ENCODE measurements at regions not wholly inside any gene's neighbourhood (a gene's known extent, or its start where the extent isn't known, plus 50 kb on each side); places are given as distances from the start of the nearest gene placed in this dataset.

DNA sequence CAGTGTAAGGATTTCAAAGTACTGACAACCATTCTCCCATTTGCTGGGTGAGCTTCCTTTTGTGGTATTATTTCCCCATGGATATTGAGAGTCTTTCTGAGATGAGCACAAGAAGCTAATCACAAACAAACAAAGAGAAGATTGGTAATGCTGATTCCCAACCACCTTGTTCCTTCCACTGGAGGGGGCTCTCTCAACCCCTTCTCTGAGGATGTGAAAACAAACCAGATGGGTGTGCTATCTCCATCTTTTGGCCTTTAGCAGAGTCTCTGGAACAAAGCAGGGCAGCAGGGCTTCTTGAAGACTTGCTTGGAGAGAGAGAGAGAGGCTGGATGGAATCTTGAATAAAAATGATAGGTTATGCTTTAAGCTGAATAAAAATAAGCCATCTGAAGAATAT is 576.7 kb upstream of the ZNF462 start:
- no peak for DNase-seq

DNA sequence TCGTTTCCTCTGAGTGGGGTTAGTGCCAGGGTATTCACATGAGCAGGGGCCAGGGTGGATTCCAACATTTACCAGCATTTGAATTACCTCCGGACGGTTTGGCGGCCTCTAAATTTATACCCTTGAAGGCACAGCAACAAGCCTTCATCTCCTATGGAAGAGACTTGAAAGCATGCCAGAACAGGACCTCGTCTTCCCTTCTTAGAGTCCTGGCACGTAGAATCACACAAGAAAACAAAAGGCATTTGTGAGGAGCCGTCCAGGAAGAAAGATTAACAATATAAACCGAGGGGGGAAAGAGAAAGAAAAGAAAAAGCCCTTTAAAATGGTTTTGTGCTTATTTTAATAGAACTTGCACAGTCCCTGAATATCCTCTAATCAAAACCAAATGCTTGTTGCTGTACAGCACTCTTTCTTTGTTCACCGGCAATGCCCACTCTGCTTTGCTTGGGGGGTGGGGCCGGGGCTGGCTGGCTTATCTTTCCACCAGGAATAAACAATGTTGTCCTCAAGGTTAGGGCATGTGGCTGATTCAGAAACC is 575.8 kb upstream of the ZNF462 start:
- DNase-seq, result no peak

DNA sequence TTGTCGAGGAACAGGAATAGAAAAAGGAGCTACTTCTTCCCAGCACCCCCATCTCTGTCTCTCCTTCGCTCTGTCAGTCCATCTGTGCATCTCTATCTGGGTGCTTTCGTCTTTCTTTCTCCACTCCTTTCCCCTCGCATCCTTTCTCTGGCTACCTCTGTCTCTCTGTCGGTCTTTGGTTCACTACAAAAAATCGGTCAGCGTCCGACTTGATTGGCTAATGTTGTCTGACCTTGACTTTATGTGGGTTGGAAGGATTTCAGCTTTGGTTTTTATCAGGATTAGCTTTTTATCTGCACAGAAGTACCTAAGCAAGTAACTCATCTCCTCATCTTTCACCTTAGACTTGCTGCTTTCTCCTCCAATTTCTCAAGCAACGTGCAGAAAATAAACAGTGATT is 575.2 kb upstream of the ZNF462 start:
- no peak for DNase-seq

GRCh38 chr9:106288689-106289088 is 574.3 kb upstream of the ZNF462 start:
- no peak for DNase-seq

- DNase-seq, result no peak
Observed at GRCh38 chr9:106291786-106292185, 571.2 kb upstream of the ZNF462 start.

DNA sequence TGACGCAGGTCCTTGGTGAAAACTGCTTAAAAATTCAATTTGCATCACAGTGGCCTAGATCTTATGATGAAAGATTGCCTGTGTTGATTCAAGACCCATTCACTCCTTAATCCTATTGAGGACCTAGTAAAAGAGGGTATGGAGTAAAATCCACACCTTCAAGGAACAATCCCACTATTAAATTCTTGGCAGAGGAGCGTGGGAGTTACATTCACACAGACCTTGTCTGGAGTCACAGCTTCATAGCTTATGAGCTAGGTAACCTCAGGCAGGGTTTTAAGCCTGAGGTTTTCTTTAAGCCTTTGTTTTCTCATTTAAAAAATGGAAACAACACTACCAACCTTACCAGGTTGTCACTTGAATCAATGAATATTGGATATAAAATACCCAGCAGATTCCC is 566.5 kb upstream of the ZNF462 start:
- no peak for DNase-seq

GRCh38 chr9:106298997-106299396 is 564.0 kb upstream of the ZNF462 start:
- no peak for DNase-seq

DNA sequence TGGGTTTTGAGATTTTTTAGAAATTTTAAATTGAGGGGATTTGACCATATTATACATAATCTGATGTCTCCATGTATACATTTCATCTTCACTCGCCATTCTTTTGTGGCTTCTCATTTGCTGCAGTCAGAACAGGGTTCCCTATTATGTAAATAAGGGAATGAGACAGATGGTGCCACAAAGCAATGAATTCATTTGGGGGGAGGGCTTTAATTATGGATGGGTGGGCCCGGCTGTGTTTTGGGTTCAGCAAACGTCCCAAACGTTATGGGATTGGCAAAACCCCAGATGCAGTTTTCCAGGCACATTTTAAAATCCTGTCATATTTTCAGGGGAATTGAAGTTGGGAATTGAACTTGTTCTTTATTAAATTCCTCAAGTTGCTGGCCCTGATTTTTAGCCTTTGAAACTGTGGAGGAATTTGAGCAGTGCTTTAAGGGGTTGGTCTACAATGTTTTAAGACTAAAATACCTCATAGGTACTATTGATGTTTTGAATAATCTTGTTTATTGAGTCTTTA is 558.5 kb upstream of the ZNF462 start:
- DNase-seq, result no peak

GRCh38 chr9:106305428-106306133 is 557.4 kb upstream of the ZNF462 start:
- no peak for DNase-seq

- DNase-seq, result no peak
Observed at GRCh38 chr9:106307670-106308069, 555.3 kb upstream of the ZNF462 start.

- no peak for DNase-seq
Observed at GRCh38 chr9:106309925-106310324, 553.0 kb upstream of the ZNF462 start.

- DNase-seq, result no peak
Observed at GRCh38 chr9:106310782-106311181, 552.2 kb upstream of the ZNF462 start.

DNA sequence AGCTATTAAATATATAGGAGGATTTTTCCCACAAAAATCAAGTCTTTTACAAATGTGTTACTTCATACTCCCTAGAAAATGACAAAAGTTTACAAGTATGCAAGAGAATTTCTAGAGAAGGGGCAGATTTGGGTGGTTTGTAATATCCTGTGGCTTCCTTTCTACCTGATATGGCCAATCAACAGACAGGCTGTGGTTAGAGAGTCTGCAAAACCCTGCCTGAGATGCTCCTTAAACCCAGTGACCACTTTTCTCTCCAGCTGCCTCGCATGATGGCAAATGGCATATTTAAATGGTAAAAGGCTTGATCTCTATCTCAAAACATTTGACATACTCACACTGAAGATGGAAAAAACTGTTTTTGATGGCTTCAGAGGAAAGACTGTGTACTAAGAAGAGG is 550.1 kb upstream of the ZNF462 start:
- no peak for DNase-seq

- DNase-seq, result no peak
Observed at GRCh38 chr9:106314476-106314875, 548.5 kb upstream of the ZNF462 start.

GRCh38 chr9:106321394-106322180 is 541.4 kb upstream of the ZNF462 start:
- DNase-seq, result no peak

DNA sequence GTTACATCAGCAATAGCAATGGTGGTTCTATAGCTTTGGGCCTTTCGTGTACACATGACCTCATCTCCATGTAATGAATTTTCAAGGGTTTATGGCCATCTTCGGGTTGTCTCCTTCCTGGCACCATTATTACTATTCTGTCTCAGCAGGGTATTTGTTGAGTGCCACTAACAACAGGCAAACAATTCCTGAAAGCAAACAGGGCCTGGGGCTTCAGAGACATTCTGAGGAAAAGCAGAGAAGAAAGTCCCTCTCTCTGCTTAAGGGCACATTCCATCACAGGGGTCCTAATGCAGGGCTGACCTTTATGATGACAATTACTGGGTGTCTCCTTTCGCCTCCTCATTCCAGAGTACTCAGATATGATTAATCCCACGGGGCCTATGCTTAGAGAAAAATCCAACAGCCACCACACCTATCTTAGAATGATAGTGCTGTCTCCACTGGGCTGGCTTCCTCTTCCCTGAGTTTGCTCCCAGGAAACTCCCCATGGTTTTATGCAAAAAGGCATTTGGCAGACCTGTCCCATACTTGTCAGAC is 540.2 kb upstream of the ZNF462 start:
- DNase-seq, result no peak

DNA sequence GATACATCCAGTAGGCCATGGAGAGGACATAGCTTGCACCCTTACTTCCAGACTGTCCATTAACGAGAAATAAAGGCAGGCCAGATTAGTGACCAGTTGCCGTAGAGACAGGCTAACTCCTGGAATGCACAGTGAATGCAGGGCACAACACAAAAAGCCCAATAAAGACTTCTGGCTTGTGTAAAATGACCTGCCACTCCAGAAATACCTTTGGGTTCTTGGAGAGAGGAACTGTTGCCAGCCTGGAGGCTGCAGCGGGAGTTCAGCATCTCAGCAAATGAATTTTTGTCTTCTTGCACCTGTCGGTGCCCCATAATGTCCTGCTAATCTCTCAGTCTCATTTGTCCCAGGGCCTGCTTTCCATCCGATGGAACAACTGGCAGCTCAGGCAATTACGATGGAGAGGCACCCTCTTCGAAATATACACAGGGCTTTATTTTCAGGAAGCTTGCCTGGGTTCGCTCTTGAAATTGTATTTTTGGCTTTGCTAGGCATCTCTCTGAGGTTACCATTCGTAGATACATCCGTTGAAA is 538.8 kb upstream of the ZNF462 start:
- DNase-seq, result no peak

GRCh38 chr9:106324591-106325280 is 538.2 kb upstream of the ZNF462 start:
- DNase-seq, result no peak

GRCh38 chr9:106326493-106326892 is 536.5 kb upstream of the ZNF462 start:
- DNase-seq, result no peak

GRCh38 chr9:106333481-106333880 is 529.5 kb upstream of the ZNF462 start:
- DNase-seq, result no peak

DNA sequence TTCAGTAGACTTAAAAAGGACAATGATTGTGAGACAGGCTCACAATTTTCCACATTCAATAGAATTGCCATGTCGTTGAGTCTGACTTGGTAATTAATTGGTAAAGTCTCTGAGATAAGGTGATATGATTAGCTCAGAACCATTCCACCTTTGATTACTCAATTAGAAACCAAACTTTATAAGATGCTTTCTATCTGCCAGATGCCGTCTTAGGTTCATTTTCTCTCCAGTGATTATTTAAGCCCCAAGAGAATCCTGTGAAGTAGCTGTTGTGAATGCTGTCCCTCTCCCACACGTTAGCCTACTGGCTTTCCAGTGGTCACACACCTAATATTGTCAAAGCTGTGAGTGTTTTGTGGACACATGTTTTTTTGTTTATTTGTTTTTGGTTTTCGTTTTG is 528.9 kb upstream of the ZNF462 start:
- DNase-seq, result no peak

- no peak for DNase-seq
Observed at GRCh38 chr9:106339882-106340281, 523.1 kb upstream of the ZNF462 start.

DNA sequence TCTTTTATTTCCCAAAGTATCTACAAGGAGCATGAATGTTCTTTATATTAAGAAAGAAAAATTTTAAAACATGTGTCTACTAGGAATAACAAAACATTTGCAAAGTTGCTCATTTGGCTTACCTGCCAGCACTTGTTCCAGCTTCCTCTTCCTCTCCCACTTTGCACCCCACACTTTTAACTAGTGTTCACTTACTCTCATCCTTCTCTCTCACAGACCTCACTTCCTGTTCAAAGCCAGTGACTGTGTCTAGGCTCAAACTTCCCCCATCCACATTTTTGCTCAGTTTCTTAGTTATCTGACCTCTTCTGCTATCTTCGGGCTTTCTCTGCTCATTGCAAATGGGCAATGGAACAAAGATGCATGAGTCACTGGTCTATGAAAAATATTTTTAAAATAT is 512.2 kb upstream of the ZNF462 start:
- DNase-seq, result no peak
